ENCODE measurements at regions not wholly inside any gene's neighbourhood (a gene's known extent, or its start where the extent isn't known, plus 50 kb on each side); places are given as distances from the start of the nearest gene placed in this dataset.

DNA sequence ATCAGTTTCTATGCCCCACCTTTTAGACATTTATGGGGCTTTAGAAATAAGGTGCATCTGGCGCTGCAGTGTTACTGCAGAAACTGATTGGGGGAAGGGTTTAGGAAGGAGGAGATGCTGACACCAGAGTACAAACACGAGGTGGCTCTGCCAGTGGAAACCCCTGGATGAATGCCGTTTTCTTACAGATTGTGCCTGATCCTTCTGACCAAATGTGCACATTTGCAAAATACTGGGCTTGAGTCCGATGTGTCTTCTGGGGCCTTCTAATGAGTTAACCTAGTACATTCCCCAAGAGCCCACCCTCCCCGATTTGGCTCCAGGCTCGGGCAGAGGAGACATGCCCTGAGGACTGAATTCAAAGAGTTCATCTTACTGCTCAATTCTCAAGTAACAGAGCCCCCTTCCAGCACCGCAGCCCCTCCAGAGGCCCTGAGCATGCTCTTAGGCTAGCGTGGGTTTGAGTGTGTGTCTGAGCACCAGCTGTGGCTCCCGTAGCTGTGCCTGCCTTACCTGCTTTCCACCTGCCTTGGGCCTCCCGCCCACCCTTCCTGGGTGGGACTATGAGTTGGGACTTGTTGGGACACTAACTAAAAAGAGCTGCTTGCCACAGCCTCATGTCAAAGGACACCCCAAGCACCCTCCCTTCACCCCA, 116.7 kb upstream of the COPS8 start:
- Histone ChIP-seq H3K9me3 (no peaks in the 10 kb centered on the region), H3K36me3 (ENCODE audit: insufficient read depth in 1 of 2, low read depth in 1 of 2) (no peaks in the 10 kb centered on the region), H3K4me3 (no peak overlapping the region), H3K4me1 (no peaks in the 10 kb centered on the region), H3K27ac (no peak overlapping the region), H3K27me3 (ENCODE audit: insufficient read depth in 3 of 3, low read length in 2 of 3) (peaks cover 0 to 2% (median 0%) of the 10 kb centered on the region in 3 donors)
- WGBS, 3 donors = 59 to 82% (median 71%) methylated on average over 10 of the region's 10 CpGs
- TF ChIP-seq, protein P1, sequence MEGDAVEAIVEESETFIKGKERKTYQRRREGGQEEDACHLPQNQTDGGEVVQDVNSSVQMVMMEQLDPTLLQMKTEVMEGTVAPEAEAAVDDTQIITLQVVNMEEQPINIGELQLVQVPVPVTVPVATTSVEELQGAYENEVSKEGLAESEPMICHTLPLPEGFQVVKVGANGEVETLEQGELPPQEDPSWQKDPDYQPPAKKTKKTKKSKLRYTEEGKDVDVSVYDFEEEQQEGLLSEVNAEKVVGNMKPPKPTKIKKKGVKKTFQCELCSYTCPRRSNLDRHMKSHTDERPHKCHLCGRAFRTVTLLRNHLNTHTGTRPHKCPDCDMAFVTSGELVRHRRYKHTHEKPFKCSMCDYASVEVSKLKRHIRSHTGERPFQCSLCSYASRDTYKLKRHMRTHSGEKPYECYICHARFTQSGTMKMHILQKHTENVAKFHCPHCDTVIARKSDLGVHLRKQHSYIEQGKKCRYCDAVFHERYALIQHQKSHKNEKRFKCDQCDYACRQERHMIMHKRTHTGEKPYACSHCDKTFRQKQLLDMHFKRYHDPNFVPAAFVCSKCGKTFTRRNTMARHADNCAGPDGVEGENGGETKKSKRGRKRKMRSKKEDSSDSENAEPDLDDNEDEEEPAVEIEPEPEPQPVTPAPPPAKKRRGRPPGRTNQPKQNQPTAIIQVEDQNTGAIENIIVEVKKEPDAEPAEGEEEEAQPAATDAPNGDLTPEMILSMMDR (IDR thresholded peaks at IDR 0.05) = no peak
- peak in 1 of 2 donors; percentile 67 for DNase-seq
- no peak for ATAC-seq
- intact Hi-C loops (cut with DNase I) = no loop called here

DNA sequence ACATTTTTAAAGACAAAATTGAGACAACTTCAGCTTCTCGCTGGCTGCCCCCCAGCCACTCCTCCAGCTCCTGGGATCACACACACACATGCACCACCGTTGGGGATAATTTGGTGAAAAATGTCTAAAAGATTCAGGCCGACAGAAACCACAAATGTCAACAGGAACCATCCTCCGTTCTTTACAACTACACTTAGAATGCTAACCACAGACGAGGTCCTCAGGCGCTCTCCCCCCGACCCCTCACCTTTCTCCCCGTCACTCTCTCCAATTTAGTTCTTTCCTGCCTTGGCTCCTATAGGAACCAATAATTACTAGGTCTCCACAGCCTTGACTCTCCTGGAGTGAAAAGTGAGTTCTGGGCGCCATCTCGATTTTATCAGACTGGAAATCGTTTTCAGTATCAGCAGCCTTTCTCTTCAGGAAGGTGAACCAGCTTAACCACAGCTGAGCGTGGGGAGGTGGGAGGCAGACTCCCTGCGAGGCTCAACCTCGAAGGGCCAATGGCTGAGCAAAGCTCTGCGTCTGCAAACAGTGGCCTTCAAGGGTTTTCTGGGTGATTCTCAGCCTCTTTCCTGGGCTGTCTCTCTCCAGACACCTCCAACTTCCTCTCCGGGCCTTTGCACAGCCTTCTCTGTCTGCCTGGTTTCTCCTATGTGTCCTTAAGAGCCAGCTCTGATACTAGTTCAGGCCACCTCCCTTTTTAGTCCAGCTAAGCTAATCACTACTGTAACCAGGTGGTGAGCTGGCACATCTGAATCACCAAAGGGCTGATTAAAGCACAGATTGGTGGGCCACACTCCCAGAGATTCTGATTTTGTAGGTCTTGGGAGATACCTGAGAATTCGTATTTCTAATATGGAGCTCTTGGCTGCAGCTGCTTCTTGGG, 115.7 kb upstream of the COPS8 start:
- ATAC-seq (no peak), DNase-seq (no peak)
- Histone ChIP-seq H3K9me3 (no peaks in the 10 kb centered on the region), H3K36me3 (ENCODE audit: insufficient read depth in 1 of 2, low read depth in 1 of 2) (no peaks in the 10 kb centered on the region), H3K27me3 (ENCODE audit: insufficient read depth in 3 of 3, low read length in 2 of 3) (peaks cover 0 to 2% (median 0%) of the 10 kb centered on the region in 3 donors), H3K4me3 (no peak overlapping the region), H3K27ac (no peak overlapping the region), H3K4me1 (no peaks in the 10 kb centered on the region)
- intact Hi-C loops (cut with DNase I) = no loop called here
- 88 to 90% (median 89%) methylated on average over 17 of the region's 17 CpGs for WGBS, 3 donors
- TF ChIP-seq, protein P1 (IDR thresholded peaks at IDR 0.05) = no peak

DNA sequence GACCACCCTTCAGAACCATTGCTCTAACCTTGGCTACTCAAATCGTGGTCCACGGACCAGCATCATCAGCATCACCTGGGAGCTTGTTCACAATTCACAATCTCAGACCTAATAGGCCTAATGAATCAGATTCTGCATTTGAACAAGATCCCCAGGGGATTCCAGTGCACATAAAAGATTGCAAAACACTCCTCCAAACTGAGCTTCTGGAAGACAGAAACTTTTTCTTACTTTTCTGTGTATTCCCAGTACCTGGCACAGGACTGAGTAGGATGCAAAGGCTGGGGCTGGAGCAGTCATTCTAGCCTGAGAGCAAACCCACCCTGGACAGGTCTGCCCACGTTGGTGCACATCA, 115.1 kb upstream of the COPS8 start:
- Histone ChIP-seq H3K4me3 (no peak overlapping the region), H3K4me1 (no peaks in the 10 kb centered on the region), H3K9me3 (no peaks in the 10 kb centered on the region), H3K27ac (no peak overlapping the region), H3K36me3 (ENCODE audit: insufficient read depth in 1 of 2, low read depth in 1 of 2) (no peaks in the 10 kb centered on the region), H3K27me3 (ENCODE audit: insufficient read depth in 3 of 3, low read length in 2 of 3) (peaks cover 0 to 2% (median 0%) of the 10 kb centered on the region in 3 donors)
- intact Hi-C loops (cut with DNase I) = no loop called here
- ATAC-seq (no peak), DNase-seq (no peak)
- 86 to 95% (median 88%) methylated on average over 3 of the region's 3 CpGs for WGBS, 3 donors
- TF ChIP-seq, protein P1 (IDR thresholded peaks at IDR 0.05) = no peak

DNA sequence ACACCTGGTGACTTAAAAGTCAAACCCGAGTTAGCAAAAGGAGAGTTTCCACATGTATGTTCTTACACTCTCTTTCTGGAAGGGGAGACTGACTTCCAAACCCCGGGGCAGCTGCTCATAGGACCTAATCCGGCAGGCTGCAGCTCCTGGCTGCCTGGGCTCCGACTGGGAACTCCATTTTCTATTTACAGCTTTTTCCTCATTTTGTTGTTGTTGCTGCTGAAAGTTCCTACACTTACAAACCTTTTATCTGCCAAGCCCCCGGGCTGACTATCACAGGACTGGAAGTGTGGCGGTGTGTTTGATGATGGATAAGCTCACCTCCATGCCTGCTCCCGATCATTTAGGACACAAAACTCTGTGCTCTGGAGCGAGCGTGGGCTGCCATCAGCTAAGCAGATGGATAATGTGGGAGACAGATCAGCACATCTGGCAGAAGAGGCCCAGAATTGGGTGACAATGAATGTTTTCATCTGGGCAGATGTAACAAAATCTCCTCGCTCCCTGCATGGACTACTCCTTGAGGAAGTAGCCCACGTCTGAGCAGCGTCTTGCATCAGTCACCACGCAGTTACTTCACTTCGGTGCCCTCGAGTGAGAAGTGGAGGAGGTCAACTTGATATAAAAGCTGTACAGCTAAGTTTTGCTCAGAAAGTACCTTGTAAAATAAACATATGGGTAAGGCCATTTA, 114.4 kb upstream of the COPS8 start:
- no peaks in the 10 kb centered on the region for H3K9me3 ChIP-seq
- no peak overlapping the region for H3K27ac ChIP-seq
- TF ChIP-seq, protein P1 (IDR thresholded peaks at IDR 0.05) = no peak
- no peak overlapping the region for H3K4me3 ChIP-seq
- intact Hi-C loops (cut with DNase I) = no loop called here
- H3K27me3 ChIP-seq (ENCODE audit: insufficient read depth in 3 of 3, low read length in 2 of 3) = peaks cover 0 to 2% (median 0%) of the 10 kb centered on the region in 3 donors
- no peaks in the 10 kb centered on the region for H3K4me1 ChIP-seq
- 63 to 70% (median 68%) methylated on average over 15 of the region's 15 CpGs for WGBS, 3 donors
- no peaks in the 10 kb centered on the region for H3K36me3 ChIP-seq (ENCODE audit: insufficient read depth in 1 of 2, low read depth in 1 of 2)
- ATAC-seq = peak in 1 of 4 donors; percentile 28
- no peak for DNase-seq

All from psoas muscle (tissue), 7 donors.